ENCODE measurements at regions not wholly inside any gene's neighbourhood (a gene's known extent, or its start where the extent isn't known, plus 50 kb on each side); places are given as distances from the start of the nearest gene placed in this dataset.
A peak's percentile ranks its signal among the peaks of the same experiment; 100 is the strongest.

DNA sequence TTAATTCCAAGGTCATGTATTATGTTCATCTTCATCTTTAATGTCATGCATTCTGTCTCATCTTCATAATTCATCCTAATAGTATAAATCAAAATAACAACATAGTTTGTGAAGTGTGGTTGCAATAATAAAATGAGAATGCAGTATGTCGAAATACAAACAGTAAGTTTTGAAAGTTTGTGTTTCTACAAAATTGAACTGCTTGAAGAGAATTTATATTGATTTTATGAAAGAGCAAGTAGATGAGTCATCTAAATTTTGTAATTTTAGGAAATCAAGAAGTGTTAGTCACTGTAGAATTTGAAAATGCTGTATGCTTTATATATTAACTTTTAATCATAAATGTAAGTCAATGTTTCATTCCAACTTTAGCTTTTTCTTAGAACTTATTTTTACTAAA lies 190.5 kb upstream of the PPP1R3A start:
- DNase-seq = no peak

GRCh38 chr7:114108510-114108909 lies 189.7 kb upstream of the PPP1R3A start:
- no peak for DNase-seq

DNA sequence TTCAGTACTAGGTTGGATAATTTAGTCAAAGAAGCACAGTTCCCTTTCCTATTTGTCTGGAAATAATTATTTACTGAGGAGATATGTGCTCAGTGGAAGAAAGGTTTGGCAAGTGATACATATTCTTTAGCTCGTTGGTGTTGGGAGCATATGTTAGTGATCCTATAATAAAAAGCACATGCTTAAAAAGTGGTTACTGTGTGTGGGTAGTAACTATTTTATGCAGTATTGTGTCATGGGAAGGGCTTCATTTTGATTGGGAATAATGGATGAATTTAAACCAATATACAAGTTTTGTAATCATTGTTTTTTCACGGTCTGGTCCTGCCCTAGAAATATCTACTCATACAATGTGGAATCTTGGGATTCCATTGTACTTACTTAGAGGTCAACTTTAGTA lies 188.7 kb upstream of the PPP1R3A start:
- DNase-seq = no peak

DNA sequence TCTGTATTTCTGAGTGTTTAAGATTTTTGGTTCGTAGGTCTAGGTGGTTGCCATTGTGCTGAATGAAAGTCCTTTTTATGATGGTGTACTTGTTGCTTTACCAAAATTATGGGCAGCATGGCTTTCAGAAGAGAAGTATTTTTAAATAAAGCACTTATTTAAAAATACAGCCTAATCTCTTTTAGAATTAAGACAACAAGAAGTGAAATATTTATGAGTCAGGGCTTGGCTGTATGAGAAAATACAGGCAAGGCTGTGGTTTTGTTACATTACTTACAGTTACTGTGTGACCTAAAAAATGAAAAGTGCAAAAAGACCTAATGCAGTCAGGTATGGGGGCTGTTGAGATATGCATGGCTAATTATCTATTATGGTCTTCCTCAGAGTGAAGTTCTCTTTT lies 185.2 kb upstream of the PPP1R3A start:
- peak; percentile 27 for DNase-seq

DNA sequence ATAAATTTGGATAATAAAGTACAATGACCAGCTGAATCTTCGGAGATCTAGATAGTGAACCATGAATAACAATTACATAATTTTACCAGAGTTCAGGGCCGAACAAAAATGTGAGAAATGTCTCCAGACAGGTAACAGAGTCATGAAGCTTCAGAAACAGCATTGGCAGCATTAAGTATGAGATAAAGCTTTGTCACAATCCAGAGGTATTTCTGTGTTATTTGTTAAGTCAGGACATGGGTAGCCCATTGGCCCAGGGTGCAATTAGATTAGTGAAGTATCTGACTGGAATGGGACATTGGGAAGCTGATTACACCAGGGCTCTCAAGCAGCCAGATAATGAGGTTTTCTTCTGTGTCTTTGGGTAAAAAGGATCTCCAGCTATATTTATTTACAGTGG lies 184.2 kb upstream of the PPP1R3A start:
- no peak for DNase-seq

- DNase-seq = no peak
These were observed 183.3 kb upstream of the PPP1R3A start for GRCh38 chr7:114102131-114102530.

GRCh38 chr7:114100810-114101209 lies 182.0 kb upstream of the PPP1R3A start:
- DNase-seq = no peak

DNA sequence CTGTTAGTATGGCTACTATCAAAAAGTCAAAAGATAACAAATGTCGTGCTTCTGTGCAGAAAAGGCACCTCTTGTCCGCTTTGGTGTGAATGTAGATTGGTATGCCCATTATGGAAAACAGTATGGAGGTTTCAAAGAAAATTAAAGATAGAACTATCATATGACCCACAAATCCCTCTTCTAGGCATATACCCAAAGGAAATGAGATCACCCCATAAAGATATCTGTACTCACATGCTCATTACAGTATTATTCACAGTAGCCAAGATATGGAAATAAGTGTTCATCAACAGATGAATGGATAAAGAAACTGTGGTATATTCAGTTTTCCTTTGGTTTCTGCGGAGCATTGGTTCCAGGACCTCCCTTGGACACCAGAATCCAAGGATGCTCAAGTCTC lies 180.5 kb upstream of the PPP1R3A start:
- peak; percentile 39 for DNase-seq

DNA sequence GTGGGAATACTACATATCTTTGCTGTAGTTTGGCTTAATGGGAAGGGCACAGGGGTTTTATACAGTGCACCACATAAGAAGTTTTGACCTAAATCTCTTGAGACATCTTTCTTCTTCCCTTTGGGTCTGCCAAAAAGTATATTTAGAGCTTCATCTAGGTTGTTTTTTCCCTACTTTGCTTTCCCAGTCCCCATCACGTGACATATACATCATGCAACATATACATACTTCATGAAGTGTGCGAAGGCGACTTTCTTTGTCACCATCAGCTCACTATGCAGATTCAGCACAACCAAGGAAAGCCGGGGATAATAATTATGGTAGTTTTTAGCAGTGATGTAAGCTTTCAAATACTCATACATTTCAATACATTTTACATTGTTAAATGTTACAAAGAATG lies 177.1 kb upstream of the PPP1R3A start:
- DNase-seq = no peak

DNA sequence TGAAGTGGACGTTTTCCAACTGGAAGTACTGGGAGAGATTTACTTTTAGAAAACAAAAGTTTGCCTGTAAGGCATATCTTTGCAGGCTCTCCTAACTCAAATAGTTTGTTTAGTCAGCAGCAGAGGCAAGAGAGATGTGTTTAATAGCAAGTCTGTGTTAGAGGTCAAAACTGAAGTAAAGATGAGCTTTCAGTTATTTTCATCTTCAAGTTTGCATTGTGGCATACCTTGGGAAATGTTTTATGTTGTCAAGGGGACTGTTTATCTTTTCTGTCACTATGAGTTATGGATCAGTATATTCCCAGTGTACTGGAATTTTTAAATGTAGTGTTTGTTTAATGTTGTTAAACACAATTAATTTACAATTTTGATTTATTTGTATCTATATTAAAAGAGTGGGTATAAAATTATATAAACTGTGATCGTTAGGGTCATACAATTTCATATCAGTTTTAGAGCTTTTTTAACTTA lies 169.7 kb upstream of the PPP1R3A start:
- DNase-seq = no peak

GRCh38 chr7:114087653-114088469 lies 169.1 kb upstream of the PPP1R3A start:
- no peak for DNase-seq

- no peak for DNase-seq
These were observed 168.3 kb upstream of the PPP1R3A start for GRCh38 chr7:114086914-114087652.

GRCh38 chr7:114086537-114086913 lies 167.7 kb upstream of the PPP1R3A start:
- no peak for DNase-seq

DNA sequence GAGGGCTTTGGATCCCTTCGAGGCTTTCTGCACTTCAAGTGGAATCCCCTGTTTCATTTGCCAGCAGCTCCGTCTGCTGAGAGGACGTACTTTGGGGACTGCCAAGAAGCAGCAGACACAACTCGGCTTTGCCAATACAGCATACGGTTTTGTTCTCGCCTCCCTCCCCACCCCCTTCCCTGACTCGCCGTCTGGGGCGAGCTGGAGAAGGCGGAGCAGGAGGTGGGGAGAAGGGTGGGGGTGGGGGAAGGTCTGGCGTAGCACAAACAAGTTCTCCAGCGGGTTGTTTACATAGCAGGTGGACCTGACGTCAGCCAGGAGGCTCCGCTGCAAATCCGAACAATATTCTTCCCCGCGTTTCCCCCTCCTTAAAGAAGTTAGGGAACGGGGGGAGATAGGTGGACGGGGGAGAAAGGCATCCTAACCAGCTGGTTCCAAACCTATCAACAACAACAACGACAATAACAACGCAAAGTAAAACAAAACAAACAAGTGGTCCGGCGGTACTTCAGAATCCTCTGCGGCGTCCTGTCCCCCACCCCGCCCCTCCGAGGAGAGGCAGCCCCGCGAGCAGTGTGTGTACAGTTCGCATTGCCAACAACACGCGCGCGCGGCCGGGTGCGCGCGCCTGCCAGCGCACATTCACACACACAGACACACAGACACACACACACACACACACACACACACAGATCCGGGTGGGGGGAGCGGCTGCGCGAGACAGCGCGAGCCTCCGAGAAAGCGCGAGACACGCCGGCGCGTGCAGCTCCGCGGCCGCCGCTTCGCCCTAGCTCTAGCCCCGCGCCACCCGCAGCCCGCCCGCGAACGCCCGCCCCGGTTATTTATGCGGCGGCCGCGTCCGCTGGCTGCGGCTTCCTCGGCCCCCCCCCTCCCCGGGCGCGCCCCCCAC lies 167.0 kb upstream of the PPP1R3A start:
- peak; percentile 64 for DNase-seq

GRCh38 chr7:114085313-114085591 lies 166.4 kb upstream of the PPP1R3A start:
- no peak for DNase-seq

DNA sequence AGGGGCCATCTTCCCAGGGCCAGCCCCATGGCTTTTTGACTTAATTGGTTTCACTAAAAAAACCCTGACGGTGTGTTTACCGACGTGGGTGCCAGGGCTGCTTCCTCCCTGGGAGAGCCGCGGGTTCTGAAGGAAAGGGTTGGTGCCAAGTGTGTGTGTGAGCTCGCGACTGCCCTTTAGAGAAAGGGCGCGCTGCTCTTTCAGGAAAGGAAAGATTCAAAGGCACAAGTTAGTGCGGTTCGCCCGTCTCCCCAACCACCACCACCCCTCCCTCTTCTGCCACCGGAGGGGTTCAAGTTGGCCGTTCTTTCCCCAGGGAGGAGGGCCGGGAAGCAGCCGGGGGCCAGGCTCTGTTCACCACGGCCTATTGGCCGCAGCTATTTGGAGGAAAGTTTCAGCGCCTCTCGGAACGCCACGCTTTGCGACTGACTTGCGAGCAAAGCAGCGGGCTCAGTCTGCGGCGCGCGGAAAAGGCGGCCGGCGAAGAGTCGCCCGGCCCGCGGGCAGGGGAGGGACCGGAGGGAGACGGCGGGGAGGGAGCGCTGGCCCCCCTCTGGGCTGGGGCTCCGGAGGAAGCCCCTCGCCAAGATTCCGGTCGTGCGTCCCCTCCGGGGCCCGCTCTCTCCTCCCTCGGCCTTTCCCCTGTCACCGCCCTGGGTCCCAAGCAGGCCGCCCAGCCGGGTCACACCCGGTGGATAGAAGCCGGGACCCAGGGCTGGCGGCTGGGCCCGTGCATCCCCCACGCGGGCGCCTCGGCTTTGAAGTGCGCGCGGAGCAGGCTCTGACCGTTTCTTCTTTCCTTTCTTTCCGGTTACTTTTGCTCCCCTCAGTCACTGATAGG lies 165.9 kb upstream of the PPP1R3A start:
- no peak for DNase-seq

- no peak for DNase-seq
These were observed 165.2 kb upstream of the PPP1R3A start for GRCh38 chr7:114084002-114084471.

DNA sequence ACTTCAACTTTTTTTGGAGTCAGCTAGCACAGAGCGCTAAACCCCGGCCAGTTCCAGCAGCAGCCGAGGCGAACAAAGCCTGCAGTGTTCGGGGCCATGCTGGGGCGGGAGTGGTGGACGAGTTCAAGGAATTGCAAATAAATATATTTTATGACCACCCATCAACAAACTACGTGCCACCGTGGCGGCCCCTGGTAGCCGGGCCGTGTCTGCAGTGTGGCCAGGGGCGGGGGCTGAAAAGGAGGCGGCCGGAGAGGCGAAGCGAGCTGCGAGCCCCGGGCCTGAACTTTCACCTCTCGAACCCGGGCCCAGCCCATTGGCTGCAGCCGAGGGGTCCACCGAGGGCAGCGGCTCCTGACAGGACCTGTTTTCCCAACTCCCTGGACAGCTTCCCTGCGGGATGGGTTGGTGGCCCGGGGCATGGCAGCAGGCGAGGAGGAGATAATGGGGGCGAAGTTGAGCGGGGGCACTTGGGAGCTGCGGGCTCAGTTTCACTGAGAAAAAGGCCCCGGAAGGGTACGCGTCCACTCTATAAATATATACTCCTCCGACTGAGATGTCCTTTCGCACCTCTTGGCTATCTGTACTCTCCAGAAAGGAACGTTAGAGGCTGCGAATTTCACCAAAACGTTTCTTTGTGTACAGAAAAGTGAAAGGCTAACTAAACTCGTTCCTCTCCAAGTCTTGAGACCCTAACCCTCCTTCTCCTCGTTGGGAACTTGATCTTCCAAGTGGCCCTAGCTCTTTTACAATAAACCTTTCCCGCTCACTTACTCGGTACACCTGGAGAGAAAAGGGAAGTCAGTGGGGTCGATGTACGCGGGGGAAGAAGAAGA lies 164.6 kb upstream of the PPP1R3A start:
- DNase-seq = no peak

GRCh38 chr7:114082642-114083165 lies 163.9 kb upstream of the PPP1R3A start:
- no peak for DNase-seq

GRCh38 chr7:114081606-114082425 lies 163.0 kb upstream of the PPP1R3A start:
- peak; percentile 17 for DNase-seq
